Caki2 (cell line): ENCODE measurements at regions not wholly inside any gene's neighbourhood (a gene's known extent, or its start where the extent isn't known, plus 50 kb on each side); places are given as distances from the start of the nearest gene placed in this dataset.
A peak's percentile ranks its signal among the peaks of the same experiment; 100 is the strongest.

ENCODE experiments used
- DNase-seq: peaks from one replicate; pipeline ENCODE4 v3.0.0-alpha.2; 2015; ENCODE audit warnings: low read depth
- in situ Hi-C: cut with HindIII; loops from 2 replicates; pipeline ENCODE4 v1.10.0; 2016; ENCODE audit warnings: low sequenced_read_pairs, low pct_unique_long_range_greater_than_20kb, mixed read lengths

DNA sequence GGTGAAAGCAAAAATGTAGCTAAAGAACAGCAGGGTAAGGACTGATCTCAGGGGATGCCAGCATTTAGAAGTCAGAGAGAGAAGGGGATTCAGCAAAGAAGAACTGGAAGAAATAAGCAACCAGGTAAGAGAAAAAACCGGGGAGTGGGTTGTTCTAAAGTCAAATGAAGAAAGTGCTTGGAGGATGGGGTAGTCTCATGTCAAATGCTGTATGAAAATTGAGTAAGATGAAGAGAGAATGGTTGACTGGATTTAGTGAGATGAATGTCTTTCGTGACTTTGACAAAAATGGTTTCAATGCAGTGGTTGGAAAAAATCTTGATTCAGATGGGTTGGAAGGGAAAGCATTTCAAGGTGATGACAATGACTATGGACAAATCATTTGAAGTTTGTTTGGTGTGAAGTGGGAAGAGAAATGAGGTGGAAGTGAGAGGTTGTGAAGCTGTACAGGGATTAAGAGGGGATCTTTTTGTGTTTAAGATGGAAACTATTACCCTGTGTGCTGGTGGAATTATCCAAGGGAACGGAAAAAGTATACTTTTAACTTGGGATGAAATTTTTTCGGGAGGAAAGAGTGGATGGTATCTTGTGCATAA is 484.0 kb downstream of the ETS1 start:
- no peak for DNase-seq
- in situ Hi-C loops, result no loop called here

DNA sequence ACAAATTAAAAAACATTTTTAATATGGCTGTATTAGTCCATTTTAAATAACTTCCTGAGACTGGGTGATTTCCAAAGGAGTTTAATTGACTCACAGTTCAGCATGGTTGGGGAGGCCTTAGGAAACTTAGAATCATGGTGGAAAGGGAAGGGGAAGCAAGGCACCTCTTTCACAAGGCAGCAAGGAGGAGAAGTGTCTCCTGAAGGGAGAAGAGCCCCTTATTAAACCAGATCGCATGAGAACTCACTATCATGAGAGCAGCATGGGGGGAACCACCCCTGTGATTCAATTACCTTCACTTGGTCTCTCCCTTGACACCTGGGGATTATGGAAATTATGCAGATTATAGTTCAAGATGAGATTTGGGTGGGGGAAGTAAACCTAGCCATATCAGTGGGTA is 488.6 kb downstream of the ETS1 start:
- DNase-seq, result no peak
- in situ Hi-C loops, result no loop called here

DNA sequence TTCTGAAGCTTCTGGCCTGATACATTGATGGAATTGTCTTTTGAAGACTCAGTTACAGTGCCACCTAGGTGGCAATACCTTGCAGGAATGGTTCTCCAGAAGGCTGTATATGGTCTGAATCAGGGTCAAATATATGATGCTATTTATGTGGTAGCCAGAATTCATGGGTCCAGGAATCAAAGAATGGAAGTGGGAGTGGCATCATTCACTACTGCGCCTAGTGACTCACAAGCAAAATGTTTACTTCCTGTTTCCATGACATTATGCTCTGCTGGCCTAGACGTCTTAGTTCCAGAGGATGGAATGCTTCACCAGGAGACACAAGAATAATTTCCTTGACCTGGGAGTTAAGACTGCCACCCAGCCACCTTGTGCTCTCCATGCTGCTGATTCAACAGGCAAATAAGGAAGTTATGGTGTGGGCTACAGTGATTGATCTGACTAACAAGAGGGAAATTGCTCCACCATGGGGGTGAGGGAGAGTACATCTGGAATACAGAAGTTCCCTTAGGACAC is 491.8 kb downstream of the ETS1 start:
- DNase-seq, result peak; percentile 49
- in situ Hi-C loops, result no loop called here

DNA sequence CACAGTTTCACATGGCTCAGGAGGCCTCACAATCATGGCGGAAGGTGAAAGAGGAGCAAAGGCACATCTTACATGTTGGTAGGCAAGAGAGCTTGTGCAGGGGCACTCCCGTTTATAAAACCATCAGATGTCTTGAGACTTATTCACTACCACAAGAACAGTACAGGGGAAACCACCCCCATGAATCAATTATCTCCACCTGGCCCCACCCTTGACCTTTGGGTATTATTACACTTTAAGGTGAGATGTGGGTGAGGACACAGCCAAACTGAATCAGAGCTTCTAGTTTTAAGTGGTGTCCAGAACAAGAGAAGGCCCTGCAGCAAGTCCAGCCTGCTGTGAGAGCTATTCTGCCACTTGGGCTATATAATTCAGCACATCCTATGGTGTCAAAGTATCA is 493.7 kb downstream of the ETS1 start:
- DNase-seq, result no peak
- in situ Hi-C loops, result no loop called here

DNA sequence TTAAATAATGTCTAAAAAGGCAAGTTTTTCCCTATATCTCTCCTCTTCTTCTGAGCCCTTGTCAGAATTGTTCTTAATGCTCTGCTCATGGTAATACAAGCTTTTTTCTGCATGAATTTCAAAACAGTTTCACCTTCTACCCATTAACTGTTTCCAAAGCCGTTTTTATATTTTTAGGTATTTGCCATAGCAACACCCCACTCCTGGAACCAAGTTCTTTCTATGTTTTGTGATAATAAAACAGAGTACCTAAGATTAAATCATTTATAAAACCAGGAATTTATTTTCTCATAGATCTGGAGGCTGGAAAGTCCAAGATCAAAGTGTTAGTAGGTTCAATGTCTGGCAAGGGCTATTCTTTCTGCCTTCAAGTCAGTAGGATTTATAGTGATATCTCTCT is 497.4 kb downstream of the ETS1 start:
- DNase-seq, result no peak
- in situ Hi-C loops, result no loop called here

DNA sequence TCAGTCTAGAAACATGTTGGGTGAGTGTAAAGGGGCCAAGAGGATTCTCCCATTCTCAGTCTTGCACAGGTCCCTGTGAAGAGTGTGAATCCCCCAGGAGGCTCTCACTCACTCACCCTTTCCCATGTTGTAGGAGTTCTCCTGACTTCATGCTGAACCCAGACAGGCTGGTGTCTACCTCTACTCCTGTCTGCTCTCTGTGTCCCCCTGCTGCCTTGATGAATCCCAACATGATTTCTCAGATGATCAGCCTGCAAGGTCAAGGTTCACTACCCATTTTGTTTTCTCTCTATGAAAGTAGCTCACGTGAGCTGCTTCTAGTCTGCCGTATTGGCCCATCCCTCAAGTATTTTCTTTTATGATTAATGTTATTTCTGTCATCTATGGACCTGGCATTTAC is 500.6 kb downstream of the ETS1 start:
- in situ Hi-C loops, result no loop called here
- DNase-seq, result no peak

DNA sequence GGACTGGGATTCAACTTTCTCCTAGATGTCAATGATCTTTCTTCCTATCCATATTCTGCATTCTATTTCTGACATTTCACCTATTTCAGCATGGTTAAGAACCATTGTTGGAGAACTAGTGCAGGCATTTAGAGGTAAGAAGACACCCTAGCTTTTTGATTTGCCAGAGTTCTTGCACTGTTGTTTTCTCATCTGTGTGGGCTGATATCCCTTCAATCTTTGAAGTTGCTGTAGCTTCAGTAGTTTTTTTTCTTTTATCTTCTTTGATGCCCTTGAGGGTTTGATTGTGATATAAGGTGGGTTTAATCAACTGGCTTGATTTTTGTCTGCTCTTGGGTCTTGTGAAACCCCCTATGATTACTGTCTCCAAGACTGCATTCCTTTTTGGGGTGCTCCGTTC is 502.1 kb downstream of the ETS1 start:
- no peak for DNase-seq
- in situ Hi-C loops, result no loop called here

DNA sequence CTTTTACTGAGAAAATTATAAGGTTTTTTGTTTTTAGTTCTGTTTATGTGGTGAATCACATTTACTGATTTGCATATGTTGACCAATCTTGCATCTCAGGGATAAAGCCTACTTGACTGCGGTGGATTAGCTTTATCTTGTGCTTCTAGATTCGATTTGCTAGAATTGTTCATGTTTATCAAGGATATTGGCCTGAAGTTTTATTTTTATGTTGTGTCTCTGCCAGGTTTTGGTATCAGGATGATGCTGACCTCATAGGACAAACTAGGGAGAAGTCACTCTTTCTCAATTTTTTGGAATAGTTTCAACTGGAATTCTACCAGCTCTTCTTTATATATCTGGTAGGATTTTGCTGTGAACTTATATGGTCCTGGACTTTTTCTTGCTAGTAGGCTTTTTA is 504.8 kb downstream of the ETS1 start:
- in situ Hi-C loops, result no loop called here
- DNase-seq, result no peak

DNA sequence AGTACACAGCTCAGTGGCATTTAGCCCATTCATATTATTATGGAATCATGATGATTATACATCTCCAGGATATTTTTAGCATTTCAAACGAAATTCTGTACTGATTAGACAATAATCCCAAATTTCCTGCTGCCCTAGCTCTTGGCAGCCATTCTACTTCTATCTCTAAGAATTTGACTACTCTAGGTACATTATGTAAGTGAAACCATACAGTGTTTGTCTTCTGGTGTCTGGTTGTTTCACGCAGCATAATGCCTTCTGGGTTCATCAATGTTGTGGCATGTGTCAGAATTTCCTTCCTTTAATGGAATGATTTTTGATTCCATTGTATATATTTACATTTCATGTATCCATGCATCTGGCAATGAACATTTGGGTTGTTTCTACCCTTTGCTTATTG is 517.7 kb downstream of the ETS1 start:
- DNase-seq, result no peak
- in situ Hi-C loops, result no loop called here

DNA sequence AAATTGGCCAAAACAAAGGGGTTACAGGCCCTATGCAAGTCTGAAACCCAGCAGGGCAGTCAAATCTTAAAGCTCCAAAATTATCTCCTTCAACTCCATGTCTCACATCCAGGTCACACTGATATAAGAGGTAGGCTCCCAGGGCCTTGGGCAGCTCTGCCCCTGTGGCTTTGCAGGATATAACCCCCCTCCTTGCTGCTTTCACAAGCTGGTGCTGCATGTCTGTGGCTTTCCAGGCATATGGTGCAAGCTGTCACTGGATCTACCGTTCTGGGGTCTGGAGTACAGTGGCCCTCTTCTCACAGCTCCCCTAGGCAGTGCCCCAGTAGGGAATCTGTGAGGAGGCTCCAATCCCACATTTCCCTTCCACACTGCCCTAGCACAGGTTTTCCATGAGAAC is 519.6 kb downstream of the ETS1 start:
- no peak for DNase-seq
- in situ Hi-C loops, result no loop called here

DNA sequence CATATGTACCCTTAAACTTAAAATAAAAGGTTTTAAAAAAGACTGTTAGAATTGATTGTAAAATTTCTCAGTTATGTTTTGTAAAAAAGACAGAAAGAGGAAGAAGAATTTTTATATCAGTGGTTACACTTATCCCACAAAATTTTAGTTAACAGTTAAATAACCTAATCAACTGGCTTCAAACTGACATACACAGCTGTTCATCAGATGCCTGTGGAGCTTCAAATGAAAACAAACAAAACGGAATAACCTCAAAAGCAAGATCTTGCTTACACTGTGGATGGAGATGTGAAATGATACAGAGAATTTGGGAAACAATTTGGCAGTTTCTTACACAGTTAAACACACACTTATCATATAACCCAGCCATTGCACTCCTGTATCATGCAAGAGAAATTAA is 521.0 kb downstream of the ETS1 start:
- DNase-seq, result no peak
- in situ Hi-C loops, result no loop called here

DNA sequence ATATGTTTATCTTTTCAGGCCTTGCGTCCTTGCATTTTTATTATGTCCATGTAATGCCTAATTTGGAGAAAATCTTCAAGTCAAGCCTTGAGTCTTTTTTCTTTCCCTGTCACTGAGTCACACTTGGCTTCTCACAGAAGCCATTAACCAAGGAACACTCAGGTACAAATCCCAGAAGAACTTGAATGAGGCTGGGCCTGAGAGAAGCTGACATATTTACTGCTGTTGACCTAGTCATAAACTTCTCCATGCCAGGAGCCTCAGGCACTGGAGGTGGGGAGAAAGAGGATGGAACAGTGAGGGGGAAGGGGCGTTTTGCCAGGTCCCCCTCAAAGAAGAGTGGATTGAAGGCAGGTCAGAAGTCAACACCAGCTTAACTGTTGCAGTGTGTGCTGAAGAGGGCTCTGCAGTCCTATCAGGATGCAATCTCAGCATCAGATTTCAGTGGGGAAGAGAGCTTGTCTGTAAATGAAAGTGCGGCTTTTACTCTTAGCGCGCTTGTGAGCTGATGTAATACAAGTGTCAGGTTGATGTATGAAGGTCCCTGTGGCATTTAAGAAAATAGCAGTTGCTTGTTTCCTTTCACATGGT is 526.0 kb downstream of the ETS1 start:
- DNase-seq, result peak; percentile 28
- in situ Hi-C loops, result no loop called here

DNA sequence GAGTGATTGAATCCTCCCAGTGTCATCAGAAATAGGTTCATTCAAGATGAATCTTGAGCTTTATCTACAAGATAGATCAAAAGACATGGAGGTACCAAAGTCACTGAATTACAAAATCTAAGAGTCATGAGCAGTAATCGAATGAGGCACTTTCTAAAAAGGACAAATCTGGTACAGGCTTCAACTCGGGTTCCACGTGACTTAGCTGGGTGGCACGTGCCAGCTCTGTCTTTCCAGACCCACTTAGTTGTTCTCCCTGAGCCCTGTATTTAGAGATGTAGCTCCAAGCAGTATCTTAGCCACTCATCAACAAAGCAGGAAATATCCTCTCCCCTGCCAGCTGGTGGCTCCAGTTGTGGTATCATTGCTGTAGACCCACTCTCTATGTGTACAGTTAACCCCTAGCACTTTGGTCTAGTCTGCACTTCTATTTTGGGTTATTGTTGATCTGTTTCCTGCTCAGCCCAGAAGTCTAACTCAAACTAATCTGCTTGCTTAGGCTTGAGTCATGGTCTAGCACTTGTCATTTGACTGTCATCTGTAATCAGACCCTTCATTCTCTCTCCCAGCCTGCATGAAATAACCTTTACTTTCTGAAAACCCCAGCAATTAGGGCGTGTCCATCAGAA is 528.7 kb downstream of the ETS1 start:
- in situ Hi-C loops, result no loop called here
- no peak for DNase-seq

DNA sequence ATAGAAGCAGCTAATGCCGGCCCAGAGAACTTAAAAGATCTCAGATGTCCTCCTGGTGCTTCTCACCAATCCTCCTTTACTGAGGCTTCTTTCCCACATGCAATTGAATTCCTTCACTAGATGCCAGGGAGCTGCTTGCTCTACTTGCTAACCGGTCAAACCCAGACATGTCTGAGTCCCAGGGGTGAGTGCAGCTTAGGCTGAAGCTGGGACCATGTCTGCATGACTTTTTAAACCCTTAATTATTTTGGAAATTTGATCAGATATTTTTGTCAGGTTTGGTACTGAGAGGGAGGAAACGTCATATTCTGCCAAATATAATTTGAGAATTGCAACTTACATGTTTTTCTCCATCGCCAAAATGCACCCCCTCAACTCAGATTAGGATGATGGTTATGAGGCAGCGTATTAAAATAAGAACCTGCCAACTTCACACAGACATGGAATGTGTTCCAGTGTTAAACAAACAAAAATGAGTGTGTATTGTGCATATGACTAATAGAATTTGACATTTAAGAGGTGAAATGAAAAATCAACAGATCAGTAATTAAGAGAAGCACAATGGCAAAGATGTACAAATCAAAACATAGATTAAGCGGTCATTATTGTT is 529.5 kb downstream of the ETS1 start:
- no peak for DNase-seq
- in situ Hi-C loops, result no loop called here

DNA sequence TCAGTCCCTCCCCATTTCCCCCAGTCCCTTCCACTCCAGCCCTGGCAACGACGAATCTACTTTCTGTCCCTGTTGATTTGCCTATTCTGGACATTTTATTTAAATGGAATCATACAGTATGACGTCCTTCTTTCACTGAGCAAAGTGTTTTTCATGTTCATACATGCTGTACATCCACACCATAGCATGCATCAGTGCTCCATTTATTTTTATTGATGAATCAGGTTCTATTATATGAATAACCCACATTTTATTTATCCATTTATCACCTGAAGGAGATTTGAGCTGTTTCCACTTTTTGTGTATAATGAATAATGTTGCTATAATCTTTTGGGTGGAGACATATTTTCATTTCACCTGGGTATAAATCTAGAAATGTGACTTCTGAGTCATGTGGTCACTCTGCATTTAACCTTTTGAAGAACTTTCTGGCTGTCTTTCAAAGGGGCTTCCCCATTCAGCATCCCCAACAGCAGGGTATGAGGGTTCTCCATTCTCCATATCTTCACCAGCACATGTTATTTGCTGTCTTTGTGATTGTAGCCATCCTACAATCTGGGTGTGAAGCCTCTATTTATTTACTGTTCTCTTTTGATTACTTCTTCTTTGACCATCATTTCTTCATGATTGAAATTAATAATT is 531.7 kb downstream of the ETS1 start:
- in situ Hi-C loops, result no loop called here
- DNase-seq, result no peak

DNA sequence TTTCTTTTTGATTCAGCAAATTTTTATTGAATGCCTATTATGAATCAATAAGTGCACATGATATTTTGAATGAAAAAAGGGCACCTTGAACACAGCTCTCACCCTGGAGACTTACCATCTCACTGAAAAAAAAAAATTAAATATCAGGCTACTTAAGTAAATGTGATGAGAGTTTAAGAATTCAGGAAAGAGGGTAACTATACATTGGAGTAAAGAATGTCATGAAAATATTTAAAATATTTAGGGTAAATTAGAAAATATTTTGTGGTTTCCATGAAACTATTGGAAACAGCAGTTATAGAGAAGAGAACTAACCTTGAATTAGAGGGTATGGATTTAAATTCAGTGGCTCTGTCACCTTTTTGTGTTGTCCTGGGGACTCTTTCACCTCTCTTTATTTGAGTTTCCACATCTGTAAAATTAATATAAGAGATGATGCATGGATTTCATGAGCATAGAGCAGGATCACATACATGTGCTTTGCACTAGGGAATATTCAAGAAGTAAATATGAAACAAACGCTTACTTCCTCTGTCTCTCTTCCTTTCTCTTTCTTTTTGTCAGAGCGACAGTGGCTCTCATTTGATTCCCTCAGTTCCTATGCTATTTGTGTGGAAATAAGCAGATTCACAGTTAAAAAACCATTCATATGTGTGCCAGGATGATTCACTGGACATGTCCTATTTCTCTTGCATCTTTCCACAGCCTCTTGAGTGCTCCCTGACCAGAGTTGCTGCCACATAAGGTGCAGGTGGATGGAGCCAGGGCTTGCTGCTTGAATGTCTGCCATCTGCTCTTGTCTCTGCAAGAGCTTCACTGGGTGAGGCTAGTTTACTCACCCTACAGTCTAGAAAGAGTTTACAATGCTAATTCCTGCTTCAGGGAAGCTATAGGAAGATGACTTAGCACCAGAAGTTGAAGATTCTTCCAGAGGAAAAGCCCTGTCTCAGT is 533.1 kb downstream of the ETS1 start:
- in situ Hi-C loops, result no loop called here
- DNase-seq, result no peak

DNA sequence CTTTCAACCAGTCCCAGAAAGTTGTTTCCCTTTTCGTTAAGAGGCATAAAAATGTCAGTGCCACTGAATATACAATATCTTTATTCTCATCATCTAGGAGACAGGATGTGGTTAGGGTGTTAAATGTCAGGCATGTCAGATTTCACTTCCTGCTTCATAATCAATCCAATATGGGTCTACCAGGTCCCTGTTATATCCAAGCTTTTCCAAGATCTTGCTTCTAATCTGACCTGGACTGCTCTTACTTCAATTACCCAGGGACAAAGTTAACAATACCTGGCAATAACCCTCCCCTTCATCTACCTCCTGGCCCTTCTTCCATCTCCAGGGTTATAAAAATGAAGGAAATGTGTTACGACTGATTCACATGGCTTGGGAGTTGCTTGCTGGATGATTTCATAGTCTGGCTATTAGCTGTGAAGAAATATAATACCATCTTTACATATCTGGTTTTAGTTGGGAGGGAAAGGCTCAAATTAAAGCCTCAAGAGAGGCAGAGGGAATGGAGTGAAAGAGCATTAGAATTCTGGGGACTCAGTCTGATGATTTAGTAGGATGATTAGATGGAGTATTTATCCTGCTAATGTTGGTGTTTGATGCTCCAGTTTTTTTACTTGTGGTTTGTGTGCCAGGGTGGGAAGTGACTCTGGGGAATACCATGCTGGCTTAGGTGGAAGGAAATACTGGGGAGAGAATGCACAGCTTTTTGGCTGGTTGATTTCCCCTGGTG is 534.3 kb downstream of the ETS1 start:
- no peak for DNase-seq
- in situ Hi-C loops, result no loop called here

DNA sequence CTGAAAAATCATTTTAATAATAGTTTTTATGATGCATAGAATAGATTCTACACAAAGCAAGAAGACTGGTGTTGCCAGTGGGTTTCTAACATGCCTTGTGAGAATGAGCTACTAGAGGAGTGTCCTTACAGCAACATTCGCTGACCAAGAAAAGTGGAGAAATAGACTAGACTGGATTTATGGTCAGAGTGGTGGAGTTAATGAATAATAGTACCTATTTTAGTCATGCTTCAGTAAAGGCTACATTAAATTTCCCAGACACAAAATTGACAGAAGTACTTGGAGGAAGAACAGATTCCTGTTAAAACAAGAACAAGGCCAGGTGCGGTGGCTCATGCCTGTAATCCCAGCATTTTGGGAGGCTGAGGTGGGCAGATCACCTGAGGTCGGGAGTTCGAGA is 539.2 kb downstream of the ETS1 start:
- DNase-seq, result no peak
- in situ Hi-C loops, result no loop called here
